Neural cell (in vitro differentiated cells): ENCODE measurements at regions not wholly inside any gene's neighbourhood (a gene's known extent, or its start where the extent isn't known, plus 50 kb on each side); places are given as distances from the start of the nearest gene placed in this dataset.

ENCODE experiments used
- H2AFZ ChIP-seq: fragments of 200-600, 300-800 bp; sonication (generic), shearing (Covaris generic); 2 replicates; pipeline ENCODE4 v1.6.0; 2014; ENCODE audit warnings: low read depth, mild to moderate bottlenecking, antibody characterized with exemption, low read length, moderate library complexity
- H3F3A ChIP-seq: fragments of 200-600 bp; shearing (Covaris generic); 2 replicates; pipeline ENCODE4 v1.6.1; 2016; ENCODE audit warnings: mild to moderate bottlenecking, moderate library complexity, mixed read lengths, antibody characterized with exemption, low read length; ENCODE audit not compliant: insufficient read depth, poor library complexity, severe bottlenecking
- H3K27ac ChIP-seq: fragments of 200-600, 300-800 bp; sonication (generic), shearing (Covaris generic); 2 replicates; pipeline ENCODE4 v1.5.1; 2014; ENCODE audit warnings: mild to moderate bottlenecking, low read length, moderate library complexity
- H3K27me3 ChIP-seq: fragments of 300-800, 200-600 bp; sonication (generic), shearing (Covaris generic); 2 replicates; pipeline ENCODE4 v1.6.0; 2014; ENCODE audit warnings: mild to moderate bottlenecking, low read depth, low read length, moderate library complexity; ENCODE audit not compliant: insufficient read depth
- H3K36me3 ChIP-seq: fragments of 300-800, 200-600 bp; sonication (generic), shearing (Covaris generic); 2 replicates; pipeline ENCODE4 v1.5.1; 2014; ENCODE audit warnings: mild to moderate bottlenecking, antibody characterized with exemption, low read length, moderate library complexity; ENCODE audit not compliant: insufficient read depth
- H3K4me2 ChIP-seq: fragments of 300-800, 200-600 bp; sonication (generic), shearing (Covaris generic); 2 replicates; pipeline ENCODE4 v1.6.0; 2014; ENCODE audit warnings: mild to moderate bottlenecking, low read length
- H3K4me3 ChIP-seq: fragments of 300-800, 200-600 bp; sonication (generic), shearing (Covaris generic); 2 replicates; pipeline ENCODE4 v1.5.1; 2014; ENCODE audit warnings: mild to moderate bottlenecking, low read length, moderate library complexity
- H3K79me2 ChIP-seq: fragments of 200-600 bp; shearing (Covaris generic); replicated peaks from 2 replicates; pipeline ENCODE4 v1.6.0; 2014; ENCODE audit warnings: mild to moderate bottlenecking, low read length, moderate library complexity; ENCODE audit not compliant: insufficient read depth
- H3K9ac ChIP-seq: fragments of 300-800, 200-600 bp; sonication (generic), shearing (Covaris generic); 2 replicates; pipeline ENCODE4 v1.6.1; 2016; ENCODE audit warnings: mild to moderate bottlenecking, low read length, mixed read lengths
- H3K9me2 ChIP-seq: fragments of 200-600 bp; shearing (Covaris generic); 2 replicates; pipeline ENCODE4 v1.6.1; 2016; ENCODE audit warnings: mild to moderate bottlenecking, low read length, mixed read lengths; ENCODE audit not compliant: insufficient read depth
- H3K9me3 ChIP-seq: fragments of 200-600, 300-800 bp; sonication (generic), shearing (Covaris generic); 2 replicates; pipeline ENCODE4 v1.6.1; 2016; ENCODE audit warnings: mild to moderate bottlenecking, mixed run types, low read length, moderate library complexity, mixed read lengths
- H4K20me1 ChIP-seq: fragments of 200-600 bp; shearing (Covaris generic); 2 replicates; pipeline ENCODE4 v1.6.1; 2016; ENCODE audit warnings: mild to moderate bottlenecking, mixed run types; ENCODE audit not compliant: insufficient read depth
- EP300 ChIP-seq: fragments of 450-650 bp; conservative IDR thresholded peaks from 2 replicates; pipeline ENCODE4 v1.6.1; 2014; ENCODE audit warnings: antibody characterized with exemption, mild to moderate bottlenecking, moderate library complexity; ENCODE audit not compliant: poor library complexity, severe bottlenecking
- EZH2 ChIP-seq: fragments of 200-600, 300-800 bp; shearing (Covaris generic), sonication (generic); IDR thresholded peaks from 2 replicates; pipeline ENCODE4 v1.6.1; 2014; ENCODE audit warnings: antibody characterized with exemption, low read length, borderline replicate concordance, mild to moderate bottlenecking; ENCODE audit not compliant: insufficient read depth, poor library complexity, severe bottlenecking
- MXI1 ChIP-seq: fragments of 450-650 bp; conservative IDR thresholded peaks from 2 replicates; pipeline ENCODE4 v1.6.1; 2014; ENCODE audit warnings: antibody characterized with exemption, mild to moderate bottlenecking; ENCODE audit not compliant: poor library complexity, severe bottlenecking
- POLR2AphosphoS5 ChIP-seq: IDR thresholded peaks from 2 replicates; pipeline ENCODE4 v1.6.1; 2012
- RAD21 ChIP-seq: fragments of 450-650 bp; conservative IDR thresholded peaks from 2 replicates; pipeline ENCODE4 v1.6.1; 2014; ENCODE audit warnings: antibody characterized with exemption, mild to moderate bottlenecking, moderate library complexity
- REST ChIP-seq: IDR thresholded peaks from 2 replicates; pipeline ENCODE4 v1.6.1; 2012; ENCODE audit warnings: borderline replicate concordance
- SMC3 ChIP-seq: fragments of 450-650 bp; conservative IDR thresholded peaks from 2 replicates; pipeline ENCODE4 v1.6.1; 2014; ENCODE audit warnings: antibody characterized with exemption, mild to moderate bottlenecking, moderate library complexity; ENCODE audit not compliant: poor library complexity
- TAF1 ChIP-seq: IDR thresholded peaks from 2 replicates; pipeline ENCODE4 v1.6.1; 2012; ENCODE audit warnings: low read depth
- TF ChIP-seq, protein P1 (sequence below): fragments of 450-650 bp; IDR thresholded peaks from 2 replicates; pipeline ENCODE4 v1.5.1; 2014; ENCODE audit warnings: antibody characterized with exemption, mild to moderate bottlenecking, moderate library complexity; ENCODE audit not compliant: poor library complexity, severe bottlenecking

DNA sequence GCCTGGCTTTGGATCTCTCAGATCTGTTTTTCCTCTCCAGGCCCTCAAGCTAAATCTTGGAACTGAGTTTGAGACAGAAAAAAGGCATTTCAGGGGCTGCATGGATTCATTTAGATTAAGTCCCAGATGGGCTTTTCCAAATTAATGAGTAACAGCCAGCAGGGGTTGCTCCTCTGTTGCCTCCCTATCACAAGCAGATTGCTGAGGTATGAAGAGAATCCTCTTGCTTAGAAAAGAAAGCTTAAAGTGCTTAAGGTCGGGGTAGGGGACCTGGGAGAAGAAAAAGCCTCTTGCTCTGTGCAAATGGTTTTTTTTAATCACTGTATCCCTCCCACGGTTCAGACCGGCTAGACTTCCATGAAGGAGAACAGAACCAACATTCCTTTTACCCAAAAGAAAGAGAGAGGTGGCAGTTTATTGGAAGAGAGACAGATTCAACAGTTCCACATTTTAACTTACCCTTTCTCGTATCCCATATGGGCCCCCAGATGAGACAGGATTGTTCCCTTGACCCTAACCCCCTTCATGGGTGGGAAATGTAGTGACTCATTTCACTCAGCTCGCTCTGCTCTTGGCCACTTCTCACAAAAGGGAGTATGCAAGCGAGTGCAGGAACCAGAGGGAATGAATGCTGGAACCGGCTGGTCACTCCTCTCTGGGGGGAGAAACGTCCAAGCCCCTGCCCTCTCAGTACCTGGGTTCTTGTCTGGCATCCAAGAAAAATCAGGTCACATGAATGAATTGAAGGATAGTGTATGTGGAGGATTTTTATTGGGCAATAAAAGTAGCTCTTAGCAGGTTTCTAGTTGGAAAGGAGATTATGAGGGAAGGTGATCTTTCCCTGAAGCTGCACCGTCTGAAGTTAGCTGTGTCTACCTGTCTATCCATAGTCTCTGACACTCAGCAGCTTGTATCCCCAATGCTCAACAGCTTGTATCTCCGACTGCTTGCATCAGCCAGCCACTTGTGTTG, 745.2 kb downstream of the SI start:
- Histone ChIP-seq H3F3A (no peaks in the 10 kb centered on the region), H4K20me1 (no peaks in the 10 kb centered on the region), H3K27me3 (no peaks in the 10 kb centered on the region), H3K27ac (no peak overlapping the region), H3K4me2 (no peak overlapping the region), H3K79me2 (no peaks in the 10 kb centered on the region), H2AFZ (no peak overlapping the region), H3K4me3 (no peak overlapping the region), H3K9me3 (no peaks in the 10 kb centered on the region), H3K9me2 (no peaks in the 10 kb centered on the region), H3K9ac (no peak overlapping the region), H3K36me3 (no peaks in the 10 kb centered on the region)
- TF ChIP-seq TAF1, result no peak
- TF ChIP-seq EP300, result no peak
- TF ChIP-seq SMC3, result no peak
- TF ChIP-seq EZH2, result no peak
- no peak for TF ChIP-seq RAD21
- TF ChIP-seq, protein P1, sequence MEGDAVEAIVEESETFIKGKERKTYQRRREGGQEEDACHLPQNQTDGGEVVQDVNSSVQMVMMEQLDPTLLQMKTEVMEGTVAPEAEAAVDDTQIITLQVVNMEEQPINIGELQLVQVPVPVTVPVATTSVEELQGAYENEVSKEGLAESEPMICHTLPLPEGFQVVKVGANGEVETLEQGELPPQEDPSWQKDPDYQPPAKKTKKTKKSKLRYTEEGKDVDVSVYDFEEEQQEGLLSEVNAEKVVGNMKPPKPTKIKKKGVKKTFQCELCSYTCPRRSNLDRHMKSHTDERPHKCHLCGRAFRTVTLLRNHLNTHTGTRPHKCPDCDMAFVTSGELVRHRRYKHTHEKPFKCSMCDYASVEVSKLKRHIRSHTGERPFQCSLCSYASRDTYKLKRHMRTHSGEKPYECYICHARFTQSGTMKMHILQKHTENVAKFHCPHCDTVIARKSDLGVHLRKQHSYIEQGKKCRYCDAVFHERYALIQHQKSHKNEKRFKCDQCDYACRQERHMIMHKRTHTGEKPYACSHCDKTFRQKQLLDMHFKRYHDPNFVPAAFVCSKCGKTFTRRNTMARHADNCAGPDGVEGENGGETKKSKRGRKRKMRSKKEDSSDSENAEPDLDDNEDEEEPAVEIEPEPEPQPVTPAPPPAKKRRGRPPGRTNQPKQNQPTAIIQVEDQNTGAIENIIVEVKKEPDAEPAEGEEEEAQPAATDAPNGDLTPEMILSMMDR, result no peak
- TF ChIP-seq MXI1, result no peak
- no peak for TF ChIP-seq REST

GRCh38 chr3:164326714-164327113, 751.6 kb downstream of the SI start:
- H3K4me2 ChIP-seq, result no peak overlapping the region
- H3K27me3 ChIP-seq, result no peaks in the 10 kb centered on the region
- no peak overlapping the region for H2AFZ ChIP-seq
- no peak overlapping the region for H3K4me3 ChIP-seq
- no peaks in the 10 kb centered on the region for H3K36me3 ChIP-seq
- H3K27ac ChIP-seq, result no peak overlapping the region
- TF ChIP-seq EZH2 (no peak), POLR2AphosphoS5 (no peak), MXI1 (no peak)
- H3K9ac ChIP-seq, result no peak overlapping the region
- no peaks in the 10 kb centered on the region for H4K20me1 ChIP-seq
- no peaks in the 10 kb centered on the region for H3K9me2 ChIP-seq
- H3K79me2 ChIP-seq, result no peaks in the 10 kb centered on the region
- H3F3A ChIP-seq, result no peaks in the 10 kb centered on the region
- no peaks in the 10 kb centered on the region for H3K9me3 ChIP-seq
